SK-N-SH treated with all-trans-retinoic acid at 6 μM for 48 hours (cell line): ENCODE measurements at regions not wholly inside any gene's neighbourhood (a gene's known extent, or its start where the extent isn't known, plus 50 kb on each side); places are given as distances from the start of the nearest gene placed in this dataset.

Source experiments
- BACH2 ChIP-seq: fragments of 250-450 bp; sonication (Bioruptor Pico); IDR thresholded peaks from 2 replicates; pipeline ENCODE4 v1.9.0; 2021; ENCODE audit warnings: mild to moderate bottlenecking, borderline replicate concordance
- CSRNP3 ChIP-seq: fragments of 250-450 bp; sonication (Bioruptor Pico); IDR thresholded peaks from 2 replicates; pipeline ENCODE4 v1.5.1; 2021; ENCODE audit warnings: mild to moderate bottlenecking, moderate library complexity
- ESRRG ChIP-seq: fragments of 250-450 bp; sonication (Bioruptor Pico); IDR thresholded peaks from 2 replicates; pipeline ENCODE4 v1.6.1; 2021; ENCODE audit warnings: mild to moderate bottlenecking
- ZFP30 ChIP-seq: fragments of 450-650 bp; formaldehyde crosslinking; IDR thresholded peaks from 2 replicates; pipeline ENCODE4 v1.5.0; 2022; ENCODE audit warnings: mild to moderate bottlenecking, moderate library complexity
- TF ChIP-seq, protein P1 (sequence below): fragments of 250-450 bp; sonication (Bioruptor Pico); IDR thresholded peaks from 2 replicates; pipeline ENCODE4 v1.5.0; 2020; ENCODE audit warnings: mild to moderate bottlenecking, moderate library complexity
- TF ChIP-seq, protein P2 (sequence below): fragments of 250-450 bp; sonication (Bioruptor Pico); IDR thresholded peaks from 2 replicates; pipeline ENCODE4 v1.8.0; 2020; ENCODE audit warnings: mild to moderate bottlenecking, moderate library complexity, borderline replicate concordance

GRCh38 chr5:2269656-2270055 is 386.9 kb upstream of the IRX4 start:
- TF ChIP-seq CSRNP3 (CRISPR knock-in tag) = no peak
- TF ChIP-seq, protein P1, sequence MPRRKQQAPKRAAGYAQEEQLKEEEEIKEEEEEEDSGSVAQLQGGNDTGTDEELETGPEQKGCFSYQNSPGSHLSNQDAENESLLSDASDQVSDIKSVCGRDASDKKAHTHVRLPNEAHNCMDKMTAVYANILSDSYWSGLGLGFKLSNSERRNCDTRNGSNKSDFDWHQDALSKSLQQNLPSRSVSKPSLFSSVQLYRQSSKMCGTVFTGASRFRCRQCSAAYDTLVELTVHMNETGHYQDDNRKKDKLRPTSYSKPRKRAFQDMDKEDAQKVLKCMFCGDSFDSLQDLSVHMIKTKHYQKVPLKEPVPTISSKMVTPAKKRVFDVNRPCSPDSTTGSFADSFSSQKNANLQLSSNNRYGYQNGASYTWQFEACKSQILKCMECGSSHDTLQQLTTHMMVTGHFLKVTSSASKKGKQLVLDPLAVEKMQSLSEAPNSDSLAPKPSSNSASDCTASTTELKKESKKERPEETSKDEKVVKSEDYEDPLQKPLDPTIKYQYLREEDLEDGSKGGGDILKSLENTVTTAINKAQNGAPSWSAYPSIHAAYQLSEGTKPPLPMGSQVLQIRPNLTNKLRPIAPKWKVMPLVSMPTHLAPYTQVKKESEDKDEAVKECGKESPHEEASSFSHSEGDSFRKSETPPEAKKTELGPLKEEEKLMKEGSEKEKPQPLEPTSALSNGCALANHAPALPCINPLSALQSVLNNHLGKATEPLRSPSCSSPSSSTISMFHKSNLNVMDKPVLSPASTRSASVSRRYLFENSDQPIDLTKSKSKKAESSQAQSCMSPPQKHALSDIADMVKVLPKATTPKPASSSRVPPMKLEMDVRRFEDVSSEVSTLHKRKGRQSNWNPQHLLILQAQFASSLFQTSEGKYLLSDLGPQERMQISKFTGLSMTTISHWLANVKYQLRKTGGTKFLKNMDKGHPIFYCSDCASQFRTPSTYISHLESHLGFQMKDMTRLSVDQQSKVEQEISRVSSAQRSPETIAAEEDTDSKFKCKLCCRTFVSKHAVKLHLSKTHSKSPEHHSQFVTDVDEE = no peak
- TF ChIP-seq BACH2 (CRISPR knock-in tag) = no peak
- TF ChIP-seq ESRRG = no peak
- TF ChIP-seq, protein P2, sequence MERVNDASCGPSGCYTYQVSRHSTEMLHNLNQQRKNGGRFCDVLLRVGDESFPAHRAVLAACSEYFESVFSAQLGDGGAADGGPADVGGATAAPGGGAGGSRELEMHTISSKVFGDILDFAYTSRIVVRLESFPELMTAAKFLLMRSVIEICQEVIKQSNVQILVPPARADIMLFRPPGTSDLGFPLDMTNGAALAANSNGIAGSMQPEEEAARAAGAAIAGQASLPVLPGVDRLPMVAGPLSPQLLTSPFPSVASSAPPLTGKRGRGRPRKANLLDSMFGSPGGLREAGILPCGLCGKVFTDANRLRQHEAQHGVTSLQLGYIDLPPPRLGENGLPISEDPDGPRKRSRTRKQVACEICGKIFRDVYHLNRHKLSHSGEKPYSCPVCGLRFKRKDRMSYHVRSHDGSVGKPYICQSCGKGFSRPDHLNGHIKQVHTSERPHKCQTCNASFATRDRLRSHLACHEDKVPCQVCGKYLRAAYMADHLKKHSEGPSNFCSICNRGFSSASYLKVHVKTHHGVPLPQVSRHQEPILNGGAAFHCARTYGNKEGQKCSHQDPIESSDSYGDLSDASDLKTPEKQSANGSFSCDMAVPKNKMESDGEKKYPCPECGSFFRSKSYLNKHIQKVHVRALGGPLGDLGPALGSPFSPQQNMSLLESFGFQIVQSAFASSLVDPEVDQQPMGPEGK (CRISPR knock-in tag) = no peak
- TF ChIP-seq ZFP30 (CRISPR knock-in tag) = no peak
